ENCODE measurements at regions not wholly inside any gene's neighbourhood (a gene's known extent, or its start where the extent isn't known, plus 50 kb on each side); places are given as distances from the start of the nearest gene placed in this dataset.

- DNase-seq = no peak
Measured at GRCh38 chr2:128498086-128498485, 179.4 kb upstream of the HS6ST1 start.

DNA sequence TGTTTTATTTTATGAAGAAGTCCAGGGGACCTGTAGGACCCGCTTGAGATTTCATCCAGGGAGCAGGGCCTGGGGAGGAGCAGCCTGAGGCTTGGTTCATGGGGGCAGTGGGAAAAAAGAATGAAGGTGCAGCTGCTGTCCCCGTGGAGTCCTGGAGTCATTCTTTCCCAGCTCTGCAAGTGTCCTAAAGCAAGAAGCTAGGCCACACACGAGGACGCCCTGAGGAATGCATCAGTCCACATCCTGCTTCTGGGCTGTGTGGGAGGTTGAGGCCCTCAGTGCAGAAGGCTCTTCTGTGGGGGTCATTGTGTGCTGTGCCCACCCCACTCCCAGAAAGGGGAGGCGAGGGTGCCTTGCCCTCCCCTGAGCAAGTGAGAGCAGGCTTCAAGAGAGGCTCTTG, 179.9 kb upstream of the HS6ST1 start:
- no peak for DNase-seq

GRCh38 chr2:128499367-128500137, 180.9 kb upstream of the HS6ST1 start:
- DNase-seq = no peak

GRCh38 chr2:128500138-128500800, 181.6 kb upstream of the HS6ST1 start:
- no peak for DNase-seq

- DNase-seq = no peak
Measured at GRCh38 chr2:128501006-128501690, 182.5 kb upstream of the HS6ST1 start.

- no peak for DNase-seq
Measured at GRCh38 chr2:128501700-128502099, 183.0 kb upstream of the HS6ST1 start.

DNA sequence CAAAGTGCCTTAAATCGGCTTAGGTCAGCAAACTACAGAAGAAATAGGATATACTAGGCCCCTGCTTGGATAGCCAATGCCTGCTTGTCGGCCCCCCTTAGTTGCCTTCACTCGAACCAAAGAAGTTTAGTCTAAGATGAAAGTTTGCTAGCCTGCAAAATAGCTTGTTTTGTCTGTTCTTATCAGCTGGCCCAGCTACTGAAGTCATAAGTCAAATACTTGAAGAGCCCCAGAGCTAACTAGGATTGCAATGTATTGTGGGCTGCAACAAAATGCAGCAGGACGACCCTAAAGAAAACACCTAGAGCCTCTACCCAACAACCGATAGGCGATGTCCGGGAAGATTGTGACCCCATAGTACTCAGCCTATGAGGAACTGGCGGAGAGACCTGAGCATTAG, 183.5 kb upstream of the HS6ST1 start:
- no peak for DNase-seq

- DNase-seq = no peak
Measured at GRCh38 chr2:128502638-128503246, 184.1 kb upstream of the HS6ST1 start.

- DNase-seq = no peak
Measured at GRCh38 chr2:128503399-128504245, 185.0 kb upstream of the HS6ST1 start.

GRCh38 chr2:128504246-128505149, 185.8 kb upstream of the HS6ST1 start:
- DNase-seq = no peak

DNA sequence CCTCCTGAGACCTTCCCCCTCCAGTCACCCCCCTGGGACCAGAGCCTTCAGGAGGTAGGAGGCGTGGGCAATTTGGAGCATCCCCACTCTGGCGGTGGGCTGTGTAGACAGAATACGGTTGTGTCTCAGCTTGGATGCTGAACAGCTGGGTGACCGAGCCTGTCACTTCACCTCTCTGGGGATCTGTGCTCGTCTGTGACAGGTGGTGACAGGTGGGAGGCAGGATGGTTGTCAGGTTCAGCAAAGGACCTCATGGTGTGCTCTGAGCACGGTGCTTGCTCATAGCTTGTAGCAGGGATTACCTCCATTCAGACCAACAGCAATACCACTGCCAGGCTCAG, 186.5 kb upstream of the HS6ST1 start:
- no peak for DNase-seq

- no peak for DNase-seq
Measured at GRCh38 chr2:128505575-128506526, 187.2 kb upstream of the HS6ST1 start.

- DNase-seq = no peak
Measured at GRCh38 chr2:128506534-128506933, 187.9 kb upstream of the HS6ST1 start.

GRCh38 chr2:128510701-128511397, 192.2 kb upstream of the HS6ST1 start:
- no peak for DNase-seq

DNA sequence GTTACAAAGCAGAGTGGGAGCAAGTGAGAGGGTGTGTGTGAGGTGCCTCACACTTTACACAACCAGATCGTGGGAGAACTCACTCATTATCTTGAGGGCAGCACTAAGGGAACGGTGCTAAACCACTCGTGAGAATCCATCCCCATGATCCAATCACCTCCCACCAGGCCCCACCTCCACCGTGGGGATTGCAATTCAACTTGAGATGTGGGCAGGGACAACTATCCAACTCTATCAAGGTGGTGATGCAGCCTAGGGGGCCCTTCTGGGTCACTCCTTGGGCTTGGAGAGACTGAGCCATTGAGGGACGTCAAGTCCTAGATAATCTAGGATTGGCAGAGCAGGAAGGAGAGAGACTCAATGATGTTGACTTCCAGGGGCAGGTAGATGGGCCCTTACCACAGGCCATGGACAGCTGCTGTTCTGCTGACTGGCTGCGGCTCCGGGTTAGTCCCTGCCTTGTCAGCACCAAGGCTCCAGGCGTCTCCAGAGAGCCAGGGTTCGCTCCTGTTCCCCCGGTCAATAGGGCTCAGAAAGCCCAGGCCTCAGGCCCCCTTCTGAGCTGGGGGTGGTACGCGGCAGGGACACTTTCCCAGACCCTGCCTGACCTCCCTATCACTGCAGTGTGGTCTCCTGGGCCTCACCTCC, 193.2 kb upstream of the HS6ST1 start:
- no peak for DNase-seq

DNA sequence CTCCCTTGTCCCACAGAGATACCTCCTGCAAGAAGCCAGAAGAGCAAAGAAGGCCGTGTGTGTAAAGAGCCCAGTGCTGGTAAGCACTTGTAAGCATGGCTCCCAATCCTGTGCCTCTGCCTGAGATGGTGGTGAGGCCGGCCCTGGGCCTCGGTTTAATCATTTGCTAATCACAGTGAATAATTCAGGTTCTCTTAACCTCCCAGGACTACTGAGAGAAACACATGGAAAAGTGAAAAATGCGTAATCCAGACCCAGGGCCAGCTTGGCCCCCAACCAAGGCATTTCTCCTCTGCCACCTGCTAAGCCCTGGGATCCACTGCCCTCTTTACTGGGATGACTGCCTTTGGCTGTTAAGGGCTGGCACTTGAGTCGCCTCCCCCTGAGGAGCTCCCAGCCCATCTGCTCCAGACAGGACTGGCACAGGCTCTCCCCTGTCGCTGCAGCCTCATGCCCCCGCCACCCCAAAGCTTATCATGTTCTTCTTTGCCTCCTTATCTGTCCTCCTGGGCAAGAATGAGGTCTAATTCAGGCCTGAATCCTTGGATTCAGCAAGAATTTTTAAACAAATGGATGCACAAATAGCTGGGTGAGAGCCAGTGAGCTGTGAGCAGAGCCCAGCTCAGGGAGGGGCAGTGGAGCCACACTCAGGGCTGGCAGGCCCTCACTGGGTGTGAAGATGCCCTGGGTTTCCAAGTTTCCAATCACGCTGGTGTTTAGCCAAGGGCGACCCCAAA, 193.9 kb upstream of the HS6ST1 start:
- no peak for DNase-seq

- DNase-seq = no peak
Measured at GRCh38 chr2:128513116-128513960, 194.7 kb upstream of the HS6ST1 start.

DNA sequence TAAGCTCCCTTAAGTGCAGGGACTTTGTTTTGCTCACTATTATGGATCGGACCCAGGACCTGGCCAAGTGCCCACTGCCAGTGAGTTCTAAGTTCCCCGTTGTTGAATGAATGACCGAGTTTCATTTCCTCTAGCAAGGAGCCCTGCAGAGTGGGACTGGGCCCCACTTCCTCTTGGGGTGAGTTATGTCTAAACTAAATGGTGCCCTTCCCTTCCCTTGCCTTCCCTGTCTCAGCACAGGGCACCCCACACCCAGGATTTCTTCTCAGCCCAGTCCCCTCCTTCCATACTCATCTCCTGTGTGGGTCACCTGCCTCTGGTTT, 195.3 kb upstream of the HS6ST1 start:
- DNase-seq = no peak
